GM12891 (cell line): ENCODE measurements at regions not wholly inside any gene's neighbourhood (a gene's known extent, or its start where the extent isn't known, plus 50 kb on each side); places are given as distances from the start of the nearest gene placed in this dataset.
"Not testable (repeated sequence)": the region's sequence is repeated elsewhere in the genome, so short reads cannot be mapped to it uniquely, and the experiment has no call there.

Experiments
- DNase-seq: peaks from one replicate; pipeline ENCODE4 v3.0.0; 2011; ENCODE audit warnings: low spot score; ENCODE audit not compliant: insufficient read length
- FAIRE-seq: peaks from 2 replicates; lab custom pipeline; 2011; peaks lifted over from hg19 to GRCh38; lab: Jason Lieb, UNC
- PAX5 ChIP-seq: IDR thresholded peaks from 2 replicates; pipeline ENCODE4 v1.6.1; 2011; ENCODE audit warnings: low read length, moderate library complexity, mild to moderate bottlenecking; ENCODE audit not compliant: insufficient read depth, severe bottlenecking
- POLR2A ChIP-seq: IDR thresholded peaks from 2 replicates; pipeline ENCODE4 v1.6.1; 2011; ENCODE audit warnings: low read depth, low read length, control low read depth
- POLR2AphosphoS5 ChIP-seq: IDR thresholded peaks from 2 replicates; pipeline ENCODE4 v1.6.1; 2011; ENCODE audit warnings: low read depth, low read length, control low read depth
- POU2F2 ChIP-seq: IDR thresholded peaks from 2 replicates; pipeline ENCODE4 v1.6.1; 2011; ENCODE audit warnings: low read depth, mild to moderate bottlenecking, control low read depth, low read length, moderate library complexity
- SPI1 ChIP-seq: IDR thresholded peaks from 2 replicates; pipeline ENCODE4 v1.6.1; 2011; ENCODE audit warnings: low read depth, low read length, control low read depth
- TAF1 ChIP-seq: IDR thresholded peaks from 2 replicates; pipeline ENCODE4 v1.6.1; 2011; ENCODE audit warnings: low read depth, low read length, control low read depth

DNA sequence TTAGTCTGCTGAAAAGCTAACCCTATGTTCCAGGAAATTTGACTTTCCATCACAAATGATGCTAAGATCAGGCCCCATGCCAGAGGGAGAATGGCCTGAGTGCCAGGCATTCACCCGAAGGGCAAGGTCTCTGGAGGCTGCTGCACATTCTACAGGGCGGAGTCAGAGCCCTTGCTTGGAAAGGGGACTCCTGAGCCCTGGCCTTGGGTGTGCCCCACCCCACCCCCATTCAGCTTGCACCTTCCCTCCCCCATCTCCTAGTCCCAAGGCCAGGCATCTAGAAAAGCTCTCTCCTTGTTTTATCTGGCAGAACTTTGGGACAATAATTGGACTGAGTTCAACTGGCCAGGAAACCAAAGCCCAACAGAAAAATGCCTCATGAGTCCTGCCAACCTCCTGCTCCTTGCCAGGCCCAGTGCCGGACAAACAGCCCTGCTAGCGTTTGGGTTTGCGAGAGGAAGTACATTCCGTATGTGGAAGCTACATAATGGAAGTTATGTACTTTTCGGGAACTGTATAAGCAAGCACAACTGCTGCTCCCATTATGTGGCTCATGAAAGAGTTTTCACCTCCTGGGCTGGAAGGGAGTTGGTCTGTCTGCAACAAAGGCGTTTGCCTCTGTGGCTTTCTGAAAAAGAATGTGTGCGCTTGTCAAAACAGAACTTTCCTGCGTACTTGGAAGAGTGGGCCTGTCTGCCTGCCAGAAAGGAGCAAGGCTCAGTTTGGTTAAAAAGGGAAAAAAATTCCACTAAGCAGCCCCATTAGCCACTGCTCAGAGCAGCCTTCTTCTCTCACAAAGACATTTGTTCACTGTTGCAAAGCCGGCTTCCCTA, 321.5 kb upstream of the CTNNB1 start:
- DNase-seq = no peak
- no peak for FAIRE-seq
- TF ChIP-seq TAF1 = no peak
- no peak for TF ChIP-seq SPI1
- TF ChIP-seq POLR2AphosphoS5 = no peak
- TF ChIP-seq PAX5 = no peak
- TF ChIP-seq POU2F2 = no peak
- TF ChIP-seq POLR2A = no peak

DNA sequence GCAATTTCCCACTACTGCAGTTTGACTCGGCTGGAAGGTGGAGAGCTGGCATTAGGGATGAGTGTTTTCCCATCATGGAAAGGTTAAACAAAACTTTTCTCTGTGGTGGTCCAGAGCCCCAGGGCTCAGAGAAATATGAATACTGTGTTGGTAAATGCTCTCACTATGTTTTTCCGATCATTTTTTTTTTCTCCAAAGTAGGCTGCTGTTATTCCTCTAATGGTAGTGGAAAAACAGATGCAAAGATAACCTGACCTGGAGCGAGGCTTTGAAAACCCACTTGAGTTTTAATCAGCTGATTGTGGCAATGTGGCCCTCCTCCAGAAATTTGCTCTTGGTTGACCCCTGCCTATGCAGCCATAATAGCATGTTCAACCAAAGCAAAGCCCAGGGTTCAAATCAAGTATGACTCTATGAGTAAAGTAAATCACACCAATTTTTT, 320.8 kb upstream of the CTNNB1 start:
- no peak for DNase-seq
- no peak for FAIRE-seq
- no peak for TF ChIP-seq POLR2AphosphoS5

DNA sequence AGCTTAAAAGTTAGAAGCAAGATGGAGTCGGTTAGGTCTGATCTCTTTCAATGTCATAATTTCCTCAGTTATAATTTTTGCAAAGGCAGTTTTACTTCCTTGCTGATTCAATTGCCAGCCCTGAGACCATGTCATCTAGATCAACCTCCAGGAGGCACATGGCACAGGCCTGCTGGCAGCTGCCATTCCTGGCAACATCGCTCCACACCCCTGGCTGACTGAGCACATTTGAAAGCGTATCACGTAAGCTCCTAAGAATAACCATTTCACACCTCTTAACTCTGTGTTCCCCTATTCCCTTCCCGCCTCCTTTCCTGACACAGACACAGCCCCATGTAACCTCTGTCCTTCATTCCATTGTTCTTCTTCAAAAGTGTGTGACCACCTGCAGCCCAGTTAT, 313.9 kb upstream of the CTNNB1 start:
- TF ChIP-seq PAX5 = no peak
- no peak for TF ChIP-seq TAF1
- TF ChIP-seq SPI1 = no peak
- no peak for TF ChIP-seq POLR2A
- TF ChIP-seq POU2F2 = no peak
- TF ChIP-seq POLR2AphosphoS5 = no peak
- no peak for DNase-seq
- no peak for FAIRE-seq

DNA sequence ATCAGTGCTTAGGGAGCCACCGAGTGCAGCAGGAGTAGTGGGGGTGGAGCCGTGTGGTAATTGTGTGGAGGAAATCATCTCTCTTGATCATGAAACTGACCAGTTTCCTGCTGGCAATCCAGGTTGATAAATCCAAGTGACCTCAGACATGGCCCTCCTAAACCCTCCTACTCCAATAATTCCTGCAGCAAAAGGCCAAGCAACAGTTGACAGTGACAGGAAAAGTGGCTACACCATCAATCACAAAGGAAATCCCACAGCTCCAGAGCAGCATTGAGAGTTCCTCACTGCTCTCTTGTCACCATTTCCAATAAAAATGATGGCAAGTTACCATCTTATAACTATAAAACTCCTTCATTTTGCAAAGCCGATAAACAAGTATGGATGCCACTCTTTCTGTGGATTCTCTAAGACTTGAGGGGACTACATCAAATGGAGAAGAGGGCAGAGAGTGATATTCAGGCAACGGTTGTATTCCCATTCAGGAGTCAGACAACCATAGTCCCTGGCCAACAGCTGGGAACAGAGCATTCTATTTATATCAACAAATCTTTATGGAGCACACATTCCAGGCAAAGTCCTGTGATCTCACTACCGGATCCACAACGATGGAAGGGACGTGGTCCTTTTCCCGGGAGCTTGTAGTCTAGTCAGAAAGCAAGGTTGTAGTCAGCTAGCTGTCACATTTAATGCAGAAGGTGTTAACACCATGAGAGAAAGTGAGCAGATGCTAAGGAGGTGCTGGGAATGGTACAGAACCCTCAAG, 312.5 kb upstream of the CTNNB1 start:
- no peak for TF ChIP-seq PAX5
- TF ChIP-seq TAF1 = no peak
- TF ChIP-seq POLR2AphosphoS5 = no peak
- TF ChIP-seq POU2F2 = no peak
- TF ChIP-seq POLR2A = no peak
- TF ChIP-seq SPI1 = no peak
- FAIRE-seq (no peak), DNase-seq (no peak)

DNA sequence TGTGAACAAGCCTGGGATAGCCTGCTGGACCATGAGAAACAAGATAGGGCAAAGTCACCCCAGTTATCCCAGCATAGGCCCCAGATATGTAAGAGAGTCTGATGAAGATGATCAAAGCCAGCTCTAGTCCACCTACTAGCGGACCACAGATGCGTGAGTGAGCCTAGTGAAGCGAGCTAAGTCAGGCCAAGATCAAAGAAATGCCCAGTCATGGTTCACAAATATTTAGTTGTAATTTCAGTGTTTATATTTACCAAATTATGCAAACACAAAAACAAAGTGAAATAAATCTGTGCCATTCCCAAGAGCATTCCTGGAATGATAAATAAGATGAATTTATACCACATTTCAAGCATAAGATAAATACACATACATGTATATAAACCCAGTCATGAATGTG, 308.1 kb upstream of the CTNNB1 start:
- FAIRE-seq (no peak), DNase-seq (no peak)
- TF ChIP-seq POLR2AphosphoS5 (no peak), PAX5 (no peak), TAF1 (no peak), POLR2A (no peak), SPI1 (no peak), POU2F2 (no peak)

DNA sequence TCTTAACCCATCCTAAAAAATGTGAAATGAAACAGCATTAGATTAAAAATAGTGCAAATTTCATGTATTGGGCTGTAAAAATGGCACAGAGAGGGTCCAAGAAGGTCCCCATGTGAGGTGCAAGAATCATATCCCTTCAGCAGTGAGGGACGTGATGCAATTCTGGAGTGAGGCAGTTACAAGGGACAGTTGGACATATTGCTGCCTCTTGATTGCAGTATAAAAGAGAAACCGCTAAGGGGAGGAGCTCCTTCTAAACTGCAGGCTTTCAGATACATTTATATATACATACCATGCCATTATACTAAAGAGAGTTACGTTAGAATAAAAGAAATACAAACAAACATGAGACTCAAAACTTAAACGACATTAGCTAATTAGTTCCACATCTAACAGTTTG, 304.2 kb upstream of the CTNNB1 start:
- FAIRE-seq = no peak
- no peak for TF ChIP-seq POLR2A
- TF ChIP-seq TAF1 = no peak
- DNase-seq = no peak

DNA sequence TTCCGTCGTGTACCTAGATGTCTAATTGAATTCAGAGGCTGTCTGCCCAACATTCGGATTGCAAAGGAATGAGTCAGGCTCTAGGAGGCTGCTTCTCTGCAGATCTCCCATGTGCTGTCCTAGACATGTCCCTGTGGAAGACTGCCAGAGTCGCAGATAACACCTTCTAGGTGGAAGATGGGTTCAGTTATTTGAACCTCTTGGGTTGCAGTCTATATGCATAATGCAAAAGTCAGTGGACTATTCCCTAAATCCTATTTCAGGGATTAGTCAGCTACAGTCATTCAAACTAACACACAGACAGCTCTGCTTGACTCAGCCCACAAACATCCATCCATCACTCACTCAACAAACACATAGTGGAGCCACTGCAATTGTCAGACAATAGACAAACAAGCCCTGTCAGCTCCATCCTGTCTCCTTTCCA, 300.0 kb upstream of the CTNNB1 start:
- FAIRE-seq = no peak
- no peak for TF ChIP-seq POLR2AphosphoS5
- TF ChIP-seq PAX5 = no peak
- no peak for TF ChIP-seq POLR2A
- no peak for TF ChIP-seq POU2F2
- no peak for TF ChIP-seq TAF1
- no peak for TF ChIP-seq SPI1
- no peak for DNase-seq

DNA sequence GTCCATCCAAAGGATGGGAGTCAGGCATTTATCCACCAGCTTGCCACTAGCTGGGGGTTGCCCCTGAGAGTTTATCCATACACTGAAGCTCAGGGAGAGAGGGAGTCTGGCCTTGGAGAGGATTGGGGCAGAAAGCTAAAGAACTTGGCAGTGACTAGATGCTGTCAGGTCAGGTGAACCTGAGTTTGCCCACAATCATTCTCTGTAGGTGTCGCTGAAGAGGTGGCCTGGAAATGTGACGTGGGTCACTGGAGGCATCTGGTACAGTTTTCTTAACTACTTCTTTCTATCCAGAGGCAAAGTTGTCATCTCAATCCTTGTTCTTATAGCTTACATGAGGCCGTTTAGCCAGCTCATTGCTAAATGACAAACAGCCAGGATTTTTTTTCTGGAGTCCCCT, 298.0 kb upstream of the CTNNB1 start:
- no peak for FAIRE-seq
- no peak for DNase-seq
- TF ChIP-seq POLR2AphosphoS5 = no peak
- TF ChIP-seq POU2F2 = no peak
- no peak for TF ChIP-seq SPI1
- TF ChIP-seq PAX5 = no peak
- no peak for TF ChIP-seq POLR2A
- TF ChIP-seq TAF1 = no peak

DNA sequence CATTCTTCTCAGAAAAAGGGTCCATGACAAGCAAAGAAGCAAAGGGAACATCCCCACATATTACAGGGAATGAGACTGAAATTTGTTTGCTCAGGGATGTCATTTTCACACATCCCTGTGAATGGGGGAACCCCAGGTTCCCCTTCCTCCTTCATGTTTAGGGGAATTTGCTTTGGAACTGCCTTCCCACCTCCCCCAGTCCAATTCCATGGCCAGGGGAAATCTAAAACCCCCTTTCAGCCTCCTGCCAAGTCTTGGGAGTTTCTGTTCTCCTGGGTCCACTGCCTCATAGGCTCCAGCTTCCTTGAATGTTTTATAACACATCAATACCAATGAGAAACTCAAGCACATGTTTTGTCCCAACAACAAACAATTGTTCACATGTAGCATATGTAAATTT, 297.5 kb upstream of the CTNNB1 start:
- no peak for DNase-seq
- FAIRE-seq = no peak
- TF ChIP-seq POLR2A (no peak), POU2F2 (no peak), POLR2AphosphoS5 (no peak), TAF1 (no peak), PAX5 (no peak), SPI1 (no peak)

DNA sequence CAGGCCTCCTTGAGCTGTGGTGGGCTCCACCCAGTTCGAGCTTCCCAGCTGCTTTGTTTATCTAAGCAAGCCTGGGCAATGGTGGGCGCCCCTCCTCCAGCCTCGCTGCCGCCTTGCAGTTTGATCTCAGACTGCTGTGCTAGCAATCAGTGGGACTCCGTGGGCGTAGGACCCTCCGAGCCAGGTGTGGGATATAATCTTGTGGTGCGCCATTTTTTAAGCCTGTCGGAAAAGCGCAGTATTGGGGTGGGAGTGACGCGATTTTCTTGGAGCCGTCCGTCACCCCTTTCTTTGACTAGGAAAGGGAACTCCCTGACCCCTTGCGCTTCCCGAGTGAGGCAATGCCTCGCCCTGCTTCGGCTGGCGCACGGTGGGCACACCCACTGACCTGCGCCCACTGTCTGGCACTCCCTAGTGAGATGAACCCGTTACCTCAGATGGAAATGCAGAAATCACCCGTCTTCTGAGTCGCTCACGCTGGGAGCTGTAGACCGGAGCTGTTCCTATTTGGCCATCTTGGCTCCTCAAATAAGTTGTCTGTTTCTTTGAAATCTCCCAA, 291.3 kb upstream of the CTNNB1 start:
- not testable (repeated sequence) for FAIRE-seq, DNase-seq
